ENCODE measurements at regions not wholly inside any gene's neighbourhood (a gene's known extent, or its start where the extent isn't known, plus 50 kb on each side); places are given as distances from the start of the nearest gene placed in this dataset.

GRCh38 chr5:57568136-57568535 is 85.5 kb upstream of the ACTBL2 start:
- no peak for DNase-seq
- intact Hi-C loops (cut with DNase I), result no loop called here

- intact Hi-C loops (cut with DNase I), result no loop called here
- DNase-seq, result no peak
Observed at GRCh38 chr5:57566914-57567313, 84.3 kb upstream of the ACTBL2 start.

DNA sequence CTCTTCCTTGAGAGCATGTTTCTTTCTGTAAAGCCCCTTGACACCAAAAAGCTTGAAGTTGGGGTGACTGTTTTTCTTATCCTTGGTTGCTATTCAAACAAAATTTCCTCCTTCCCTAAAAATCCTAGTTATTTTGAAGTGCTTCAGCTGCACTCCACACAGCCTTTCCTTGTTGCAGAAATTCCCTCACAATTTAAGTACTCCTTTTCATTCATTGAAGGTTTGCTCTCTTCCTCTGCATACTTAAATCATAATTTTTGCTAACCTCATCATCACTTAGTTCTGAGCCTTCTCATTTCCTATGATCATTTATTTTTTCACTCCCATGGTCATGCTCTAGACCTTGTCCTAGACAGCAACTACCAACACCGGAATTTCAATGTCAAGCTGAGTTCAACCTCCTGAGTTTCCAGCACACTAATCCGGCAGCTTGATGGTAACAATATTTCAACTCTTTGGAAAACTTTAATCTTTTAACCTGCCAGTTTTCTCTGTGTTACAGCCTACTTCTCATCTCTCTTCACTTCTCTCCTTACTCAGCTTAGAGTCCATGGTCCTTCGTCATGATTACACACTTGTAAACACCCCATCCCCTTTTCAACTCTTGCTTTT is 78.7 kb upstream of the ACTBL2 start:
- DNase-seq, result no peak
- intact Hi-C loops (cut with DNase I), result no loop called here

DNA sequence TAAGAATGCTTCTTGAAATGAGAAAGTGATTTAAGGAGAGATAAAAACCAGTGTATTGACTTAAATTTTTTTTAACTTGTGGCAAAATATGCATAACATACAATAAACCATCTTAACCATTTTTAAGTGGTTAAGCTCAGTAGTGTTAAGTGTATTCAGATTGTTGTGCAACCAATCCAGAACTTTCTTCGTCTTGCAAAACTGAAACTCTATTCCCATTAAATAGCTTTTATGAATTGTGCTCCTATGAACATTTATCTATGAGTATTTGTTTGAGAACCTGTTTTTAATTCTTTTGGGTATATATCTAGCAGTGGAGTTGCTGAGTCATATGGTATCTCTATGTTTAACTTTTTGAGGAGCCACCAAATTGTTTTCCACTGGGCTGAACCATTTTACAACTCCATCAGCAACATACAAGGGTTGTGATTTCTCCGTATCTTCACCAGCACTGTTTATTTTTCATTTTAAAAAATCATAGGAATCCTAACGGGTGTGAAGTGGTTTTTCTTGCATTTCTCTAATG is 76.6 kb upstream of the ACTBL2 start:
- intact Hi-C loops (cut with DNase I), result no loop called here

DNA sequence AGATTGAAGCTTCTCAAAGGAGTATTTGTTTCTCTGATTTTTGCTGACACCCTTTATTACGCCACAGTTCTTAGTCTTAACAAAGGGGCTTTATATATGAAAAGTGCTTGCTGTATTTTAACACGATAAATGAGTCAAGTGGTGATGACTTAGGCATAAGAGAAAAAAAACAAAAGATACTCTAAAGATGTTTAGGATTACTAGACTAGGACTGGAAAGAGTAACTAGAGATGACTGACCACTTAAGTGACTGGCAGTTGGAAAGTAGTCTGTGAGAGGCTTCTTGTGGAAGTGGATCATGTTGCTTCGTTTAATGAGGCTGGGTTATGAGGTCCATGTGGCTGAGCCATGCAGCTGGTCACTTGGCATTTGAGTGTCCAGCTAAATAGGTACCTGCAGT is 69.4 kb upstream of the ACTBL2 start:
- intact Hi-C loops (cut with DNase I), result no loop called here
- DNase-seq, result no peak

More for the DNA sequence above, 76.6 kb upstream of the ACTBL2 start:
- DNase-seq, result no peak

DNA sequence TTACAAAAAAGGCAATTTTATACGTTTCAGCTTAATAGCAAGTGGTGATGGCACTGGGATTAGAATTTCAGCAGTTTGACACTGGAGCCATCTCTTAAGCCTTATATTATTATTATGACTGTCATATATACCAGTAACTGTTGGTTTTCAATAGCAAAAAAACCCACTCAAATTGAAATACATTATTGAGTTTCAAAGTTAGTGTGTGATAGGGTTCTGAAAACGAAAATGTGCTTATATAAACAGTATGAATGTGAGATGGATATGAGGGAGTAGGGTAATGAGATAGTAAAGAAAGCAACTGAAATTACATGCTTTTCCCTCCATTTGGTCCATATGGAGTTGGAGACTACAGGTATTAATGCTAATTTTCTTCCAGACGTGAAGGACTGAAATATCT is 68.6 kb upstream of the ACTBL2 start:
- intact Hi-C loops (cut with DNase I), result no loop called here
- no peak for DNase-seq

GRCh38 chr5:57550132-57550531 is 67.5 kb upstream of the ACTBL2 start:
- intact Hi-C loops (cut with DNase I), result no loop called here
- DNase-seq, result no peak

- intact Hi-C loops (cut with DNase I), result no loop called here
- DNase-seq, result no peak
Observed at GRCh38 chr5:57549566-57549965, 67.0 kb upstream of the ACTBL2 start.

DNA sequence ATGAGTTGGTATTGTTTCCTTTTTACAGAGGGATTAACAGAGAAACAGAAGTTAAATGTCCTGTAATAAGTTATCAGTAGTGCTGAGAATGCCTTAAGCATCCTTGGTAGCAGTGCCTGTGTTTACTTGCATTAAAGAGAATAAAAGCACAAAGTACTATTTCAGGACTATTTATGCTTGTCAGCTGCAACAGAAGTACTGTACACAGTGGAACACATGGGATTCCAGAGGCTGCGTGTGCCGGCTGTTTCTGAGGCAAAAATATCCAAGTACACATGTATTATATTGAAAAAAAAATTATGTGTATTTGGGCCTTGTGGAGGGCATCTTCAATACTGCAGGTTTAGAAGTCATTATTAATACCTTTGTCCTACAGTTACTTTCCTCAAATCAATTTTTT is 58.2 kb upstream of the ACTBL2 start:
- intact Hi-C loops (cut with DNase I), result no loop called here
- peak in 1 of 10 donors; percentile 80 for DNase-seq

DNA sequence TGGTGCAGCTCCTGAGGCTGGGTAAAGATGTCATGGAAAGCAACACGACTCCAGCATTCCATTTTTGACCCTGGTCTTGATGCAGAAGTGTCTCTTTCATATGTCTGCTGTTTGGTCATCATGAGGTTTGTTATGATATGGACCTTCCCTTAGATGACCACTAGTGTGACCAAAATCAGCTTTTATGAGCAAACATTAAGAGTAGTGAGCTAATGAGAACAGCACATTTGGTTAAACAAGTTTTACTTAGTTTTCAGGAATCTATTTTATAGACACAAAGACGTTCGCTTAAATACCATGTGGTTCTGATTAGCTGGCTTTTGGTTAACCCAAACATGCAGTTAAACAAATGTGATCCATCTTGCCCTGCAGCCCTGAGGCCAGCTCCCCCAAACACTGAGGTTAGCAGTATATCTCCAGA is 56.7 kb upstream of the ACTBL2 start:
- intact Hi-C loops (cut with DNase I), result no loop called here

GRCh38 chr5:57538341-57538955 is 55.8 kb upstream of the ACTBL2 start:
- intact Hi-C loops (cut with DNase I), result no loop called here
- DNase-seq, result peak in 9 of 10 donors; percentile 33 to 89 (median 49)

More for the DNA sequence above, 56.7 kb upstream of the ACTBL2 start:
- DNase-seq, result no peak

DNA sequence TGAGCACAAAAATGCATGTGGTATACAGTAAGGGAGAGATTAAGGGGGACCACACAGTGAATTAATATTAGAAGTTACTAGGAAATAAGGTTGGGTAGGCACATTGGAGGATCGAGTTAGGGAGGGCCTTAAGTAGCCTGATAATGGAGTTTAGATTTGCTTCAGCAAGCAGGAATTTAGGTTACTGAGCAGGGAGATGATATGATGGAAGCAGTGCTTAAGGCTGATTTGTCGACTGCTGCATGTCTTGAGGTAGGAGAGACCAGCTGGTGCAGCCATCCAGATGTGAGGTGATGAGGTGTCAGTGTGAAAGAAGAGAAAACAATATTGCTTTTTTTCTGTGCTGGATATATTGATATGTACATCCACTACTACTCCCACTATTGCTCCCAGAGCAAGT is 55.2 kb upstream of the ACTBL2 start:
- no peak for DNase-seq
- intact Hi-C loops (cut with DNase I), result no loop called here

DNA sequence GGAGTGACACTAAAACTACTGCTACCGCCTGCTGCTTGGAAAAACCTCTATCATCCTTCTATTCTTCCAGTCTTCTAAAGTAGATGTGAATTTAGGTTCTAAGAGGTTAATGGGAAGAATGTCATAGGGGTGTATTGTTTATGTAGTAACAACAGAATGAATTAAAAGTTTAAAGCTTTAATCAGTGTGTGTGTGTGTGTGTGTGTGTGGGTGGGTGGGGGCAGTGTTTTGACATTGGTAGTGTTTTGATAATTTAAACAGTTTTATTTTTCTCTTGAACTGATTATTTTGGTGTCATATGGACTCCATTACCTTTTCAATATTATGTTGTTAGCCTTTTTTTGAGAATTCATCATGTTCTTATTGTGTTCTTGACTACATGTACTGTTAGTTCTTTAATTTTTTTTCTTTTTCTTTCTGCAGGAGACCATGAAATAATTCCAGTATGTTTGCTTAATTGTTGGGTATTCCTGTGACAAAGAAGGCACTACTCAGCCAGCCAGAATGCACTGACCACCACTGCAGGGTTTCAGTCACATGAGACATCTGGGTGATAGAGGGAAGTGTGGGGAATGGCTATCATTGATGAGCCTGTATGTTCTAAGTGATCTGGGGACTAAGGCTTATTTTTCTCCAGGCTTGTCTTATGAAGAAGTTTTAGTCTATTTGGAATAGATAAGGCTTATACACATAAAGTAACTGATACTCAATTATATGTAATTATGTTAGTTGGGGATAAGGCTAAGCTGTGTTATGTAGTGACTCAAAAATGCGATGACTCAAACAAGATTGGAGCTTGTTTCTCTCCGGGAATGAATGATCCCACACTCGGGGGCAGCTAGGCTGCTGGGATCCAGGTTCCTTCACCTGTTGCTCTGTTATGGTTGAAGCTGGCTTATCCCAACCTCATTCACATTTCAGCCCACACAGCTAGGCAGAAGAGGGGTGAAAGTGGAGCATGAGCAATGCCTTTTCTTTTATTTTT is 50.2 kb upstream of the ACTBL2 start:
- DNase-seq, result no peak
- intact Hi-C loops (cut with DNase I), result no loop called here
